ENCODE measurements at regions not wholly inside any gene's neighbourhood (a gene's known extent, or its start where the extent isn't known, plus 50 kb on each side); places are given as distances from the start of the nearest gene placed in this dataset.
"Not testable (repeated sequence)": the region's sequence is repeated elsewhere in the genome, so short reads cannot be mapped to it uniquely, and the experiment has no call there.

GRCh38 chr6:25144919-25145318 is 134.3 kb upstream of the CARMIL1 start:
- no peak overlapping the region for H3K9ac ChIP-seq (ENCODE audit: low read length)
- no peaks in the 10 kb centered on the region for H3K27me3 ChIP-seq (replicated peaks; ENCODE audit: control insufficient read depth, insufficient read depth, low read length)
- no peak for DNase-seq (ENCODE audit: low read depth)
- H3K36me3 ChIP-seq (ENCODE audit: control insufficient read depth, insufficient read depth, low read length, severe bottlenecking), result no peaks in the 10 kb centered on the region
- H3K9me3 ChIP-seq (ENCODE audit: control insufficient read depth, low read length), result peaks cover 12% of the 10 kb centered on the region
- H3K4me3 ChIP-seq (ENCODE audit: low read length), result no peak overlapping the region
- peaks cover 11% of the 10 kb centered on the region for H3K4me1 ChIP-seq (ENCODE audit: control insufficient read depth, insufficient read depth, low read length)

- Histone ChIP-seq H3K36me3 (ENCODE audit: control insufficient read depth, insufficient read depth, low read length, severe bottlenecking) (no peaks in the 10 kb centered on the region), H3K27me3 (replicated peaks; ENCODE audit: control insufficient read depth, insufficient read depth, low read length) (no peaks in the 10 kb centered on the region), H3K9me3 (ENCODE audit: control insufficient read depth, low read length) (peaks cover 12% of the 10 kb centered on the region), H3K4me3 (ENCODE audit: low read length) (no peak overlapping the region), H3K4me1 (ENCODE audit: control insufficient read depth, insufficient read depth, low read length) (peaks cover 21% of the 10 kb centered on the region), H3K9ac (ENCODE audit: low read length) (no peak overlapping the region)
- no peak for DNase-seq (ENCODE audit: low read depth)
Measured at GRCh38 chr6:25147223-25147622, 132.0 kb upstream of the CARMIL1 start.

- Histone ChIP-seq H3K27me3 (replicated peaks; ENCODE audit: control insufficient read depth, insufficient read depth, low read length) (no peaks in the 10 kb centered on the region), H3K4me3 (ENCODE audit: low read length) (no peak overlapping the region), H3K36me3 (ENCODE audit: control insufficient read depth, insufficient read depth, low read length, severe bottlenecking) (no peaks in the 10 kb centered on the region), H3K9me3 (ENCODE audit: control insufficient read depth, low read length) (peaks cover 12% of the 10 kb centered on the region), H3K4me1 (ENCODE audit: control insufficient read depth, insufficient read depth, low read length) (peaks cover 13% of the 10 kb centered on the region), H3K9ac (ENCODE audit: low read length) (no peak overlapping the region)
- DNase-seq (ENCODE audit: low read depth), result no peak
Measured at GRCh38 chr6:25150031-25150430, 129.1 kb upstream of the CARMIL1 start.

GRCh38 chr6:25150863-25151262 is 128.3 kb upstream of the CARMIL1 start:
- Histone ChIP-seq H3K4me3 (ENCODE audit: low read length) (no peak overlapping the region), H3K9me3 (ENCODE audit: control insufficient read depth, low read length) (peaks cover 12% of the 10 kb centered on the region), H3K36me3 (ENCODE audit: control insufficient read depth, insufficient read depth, low read length, severe bottlenecking) (no peaks in the 10 kb centered on the region), H3K9ac (ENCODE audit: low read length) (no peak overlapping the region), H3K27me3 (replicated peaks; ENCODE audit: control insufficient read depth, insufficient read depth, low read length) (no peaks in the 10 kb centered on the region), H3K4me1 (ENCODE audit: control insufficient read depth, insufficient read depth, low read length) (peaks cover 13% of the 10 kb centered on the region)
- DNase-seq (ENCODE audit: low read depth), result no peak

GRCh38 chr6:25153079-25153478 is 126.1 kb upstream of the CARMIL1 start:
- H3K4me3 ChIP-seq (ENCODE audit: low read length), result no peak overlapping the region
- no peaks in the 10 kb centered on the region for H3K27me3 ChIP-seq (replicated peaks; ENCODE audit: control insufficient read depth, insufficient read depth, low read length)
- no peak overlapping the region for H3K9ac ChIP-seq (ENCODE audit: low read length)
- no peaks in the 10 kb centered on the region for H3K36me3 ChIP-seq (ENCODE audit: control insufficient read depth, insufficient read depth, low read length, severe bottlenecking)
- H3K4me1 ChIP-seq (ENCODE audit: control insufficient read depth, insufficient read depth, low read length), result peaks cover 13% of the 10 kb centered on the region
- DNase-seq (ENCODE audit: low read depth), result no peak
- peaks cover 25% of the 10 kb centered on the region for H3K9me3 ChIP-seq (ENCODE audit: control insufficient read depth, low read length)

- peaks cover 30% of the 10 kb centered on the region for H3K9me3 ChIP-seq (ENCODE audit: control insufficient read depth, low read length)
- H3K36me3 ChIP-seq (ENCODE audit: control insufficient read depth, insufficient read depth, low read length, severe bottlenecking), result no peaks in the 10 kb centered on the region
- no peak overlapping the region for H3K9ac ChIP-seq (ENCODE audit: low read length)
- H3K4me1 ChIP-seq (ENCODE audit: control insufficient read depth, insufficient read depth, low read length), result peaks cover 13% of the 10 kb centered on the region
- no peak overlapping the region for H3K4me3 ChIP-seq (ENCODE audit: low read length)
- no peaks in the 10 kb centered on the region for H3K27me3 ChIP-seq (replicated peaks; ENCODE audit: control insufficient read depth, insufficient read depth, low read length)
- DNase-seq (ENCODE audit: low read depth), result no peak
Measured at GRCh38 chr6:25154034-25154596, 125.1 kb upstream of the CARMIL1 start.

GRCh38 chr6:25155211-25155610 is 124.0 kb upstream of the CARMIL1 start:
- Histone ChIP-seq H3K4me3 (ENCODE audit: low read length) (no peak overlapping the region), H3K36me3 (ENCODE audit: control insufficient read depth, insufficient read depth, low read length, severe bottlenecking) (no peaks in the 10 kb centered on the region), H3K9me3 (ENCODE audit: control insufficient read depth, low read length) (peaks cover 23% of the 10 kb centered on the region), H3K4me1 (ENCODE audit: control insufficient read depth, insufficient read depth, low read length) (peaks cover 7% of the 10 kb centered on the region), H3K27me3 (replicated peaks; ENCODE audit: control insufficient read depth, insufficient read depth, low read length) (no peaks in the 10 kb centered on the region), H3K9ac (ENCODE audit: low read length) (no peak overlapping the region)
- DNase-seq (ENCODE audit: low read depth), result no peak

- Histone ChIP-seq H3K4me3 (ENCODE audit: low read length) (no peak overlapping the region), H3K9me3 (ENCODE audit: control insufficient read depth, low read length) (peaks cover 23% of the 10 kb centered on the region), H3K4me1 (ENCODE audit: control insufficient read depth, insufficient read depth, low read length) (peaks cover 2% of the 10 kb centered on the region), H3K27me3 (replicated peaks; ENCODE audit: control insufficient read depth, insufficient read depth, low read length) (no peaks in the 10 kb centered on the region), H3K36me3 (ENCODE audit: control insufficient read depth, insufficient read depth, low read length, severe bottlenecking) (no peaks in the 10 kb centered on the region), H3K9ac (ENCODE audit: low read length) (no peak overlapping the region)
- no peak for DNase-seq (ENCODE audit: low read depth)
Measured at GRCh38 chr6:25156123-25156522, 123.1 kb upstream of the CARMIL1 start.

GRCh38 chr6:25157183-25157582 is 122.0 kb upstream of the CARMIL1 start:
- no peak for DNase-seq (ENCODE audit: low read depth)
- Histone ChIP-seq H3K36me3 (ENCODE audit: control insufficient read depth, insufficient read depth, low read length, severe bottlenecking) (no peaks in the 10 kb centered on the region), H3K4me1 (ENCODE audit: control insufficient read depth, insufficient read depth, low read length) (no peaks in the 10 kb centered on the region), H3K9me3 (ENCODE audit: control insufficient read depth, low read length) (peaks cover 23% of the 10 kb centered on the region), H3K4me3 (ENCODE audit: low read length) (no peak overlapping the region), H3K9ac (ENCODE audit: low read length) (no peak overlapping the region), H3K27me3 (replicated peaks; ENCODE audit: control insufficient read depth, insufficient read depth, low read length) (no peaks in the 10 kb centered on the region)

- peaks cover 23% of the 10 kb centered on the region for H3K9me3 ChIP-seq (ENCODE audit: control insufficient read depth, low read length)
- no peak overlapping the region for H3K9ac ChIP-seq (ENCODE audit: low read length)
- DNase-seq (ENCODE audit: low read depth), result no peak
- no peaks in the 10 kb centered on the region for H3K36me3 ChIP-seq (ENCODE audit: control insufficient read depth, insufficient read depth, low read length, severe bottlenecking)
- H3K4me1 ChIP-seq (ENCODE audit: control insufficient read depth, insufficient read depth, low read length), result no peaks in the 10 kb centered on the region
- no peak overlapping the region for H3K4me3 ChIP-seq (ENCODE audit: low read length)
- no peaks in the 10 kb centered on the region for H3K27me3 ChIP-seq (replicated peaks; ENCODE audit: control insufficient read depth, insufficient read depth, low read length)
Measured at GRCh38 chr6:25157842-25158241, 121.3 kb upstream of the CARMIL1 start.

- not testable (repeated sequence) for H3K4me3 ChIP-seq (ENCODE audit: low read length); H3K9ac ChIP-seq (ENCODE audit: low read length); H3K4me1 ChIP-seq (ENCODE audit: control insufficient read depth, insufficient read depth, low read length); DNase-seq (ENCODE audit: low read depth); H3K27me3 ChIP-seq (replicated peaks; ENCODE audit: control insufficient read depth, insufficient read depth, low read length); H3K36me3 ChIP-seq (ENCODE audit: control insufficient read depth, insufficient read depth, low read length, severe bottlenecking)
- H3K9me3 ChIP-seq (ENCODE audit: control insufficient read depth, low read length), result peaks cover 23% of the 10 kb centered on the region
Measured at GRCh38 chr6:25160134-25160533, 119.0 kb upstream of the CARMIL1 start.

- no peak overlapping the region for H3K4me3 ChIP-seq (ENCODE audit: low read length)
- peaks cover 15% of the 10 kb centered on the region for H3K4me1 ChIP-seq (ENCODE audit: control insufficient read depth, insufficient read depth, low read length)
- no peaks in the 10 kb centered on the region for H3K36me3 ChIP-seq (ENCODE audit: control insufficient read depth, insufficient read depth, low read length, severe bottlenecking)
- DNase-seq (ENCODE audit: low read depth), result no peak
- no peaks in the 10 kb centered on the region for H3K27me3 ChIP-seq (replicated peaks; ENCODE audit: control insufficient read depth, insufficient read depth, low read length)
- H3K9ac ChIP-seq (ENCODE audit: low read length), result no peak overlapping the region
- no peaks in the 10 kb centered on the region for H3K9me3 ChIP-seq (ENCODE audit: control insufficient read depth, low read length)
Measured at GRCh38 chr6:25165177-25165576, 114.0 kb upstream of the CARMIL1 start.

Data from adipocyte (in vitro differentiated cells).